Osteoblast (primary cell): ENCODE measurements at regions not wholly inside any gene's neighbourhood (a gene's known extent, or its start where the extent isn't known, plus 50 kb on each side); places are given as distances from the start of the nearest gene placed in this dataset.

Source experiments
- DNase-seq: peaks from one replicate; pipeline ENCODE4 v3.0.0; 2011; ENCODE audit warnings: low spot score, mixed read lengths; ENCODE audit not compliant: insufficient read length; ENCODE audit errors: missing footprints
- H2AFZ ChIP-seq: 2 replicates; pipeline ENCODE4 v1.6.0; 2011; ENCODE audit warnings: mild to moderate bottlenecking, low read length
- H3K27ac ChIP-seq: 2 replicates; pipeline ENCODE4 v1.5.1; 2011; ENCODE audit warnings: mild to moderate bottlenecking, low read depth, low read length, moderate library complexity
- H3K27me3 ChIP-seq: 2 replicates; pipeline ENCODE4 v1.6.0; 2012; ENCODE audit warnings: mild to moderate bottlenecking, control low read depth, inconsistent platforms, low read length, moderate library complexity; ENCODE audit not compliant: insufficient read depth
- H3K36me3 ChIP-seq: 2 replicates; pipeline ENCODE4 v1.5.1; 2011; ENCODE audit warnings: mild to moderate bottlenecking, low read length, control low read depth, moderate library complexity; ENCODE audit not compliant: insufficient read depth
- H3K4me1 ChIP-seq: 2 replicates; pipeline ENCODE4 v1.5.1; 2011; ENCODE audit warnings: mild to moderate bottlenecking, low read length, control low read depth, moderate library complexity; ENCODE audit not compliant: insufficient read depth
- H3K4me2 ChIP-seq: 2 replicates; pipeline ENCODE4 v1.6.0; 2011; ENCODE audit warnings: mild to moderate bottlenecking, low read length; ENCODE audit not compliant: insufficient read depth
- H3K4me3 ChIP-seq: fragments of 200-600 bp; sonication (generic); 3 replicates; pipeline ENCODE4 v1.5.1; 2012; ENCODE audit warnings: mild to moderate bottlenecking, low read length, inconsistent platforms; ENCODE audit not compliant: insufficient read depth
- H3K79me2 ChIP-seq: 2 replicates; pipeline ENCODE4 v1.6.0; 2012; ENCODE audit warnings: mild to moderate bottlenecking, low read length, control low read depth, inconsistent platforms; ENCODE audit not compliant: insufficient read depth
- H3K9me3 ChIP-seq: 2 replicates; pipeline ENCODE4 v1.5.1; 2011; ENCODE audit warnings: low read depth, low read length, control low read depth
- H4K20me1 ChIP-seq: 2 replicates; pipeline ENCODE4 v1.6.0; 2012; ENCODE audit warnings: mild to moderate bottlenecking, low read length, control low read depth; ENCODE audit not compliant: insufficient read depth
- CTCF ChIP-seq: IDR thresholded peaks from 2 replicates; pipeline ENCODE4 v1.5.1; 2011; ENCODE audit warnings: mild to moderate bottlenecking, low read depth, low read length, moderate library complexity; ENCODE audit errors: extremely low read depth

GRCh38 chr6:9806195-9806594 lies 608.7 kb downstream of the TFAP2A start:
- no peak for TF ChIP-seq CTCF
- Histone ChIP-seq H3K9me3 (peaks cover 3% of the 10 kb centered on the region), H3K4me3 (no peak overlapping the region), H4K20me1 (no peaks in the 10 kb centered on the region), H3K36me3 (no peaks in the 10 kb centered on the region), H3K4me2 (no peak overlapping the region), H3K79me2 (no peaks in the 10 kb centered on the region), H3K4me1 (no peaks in the 10 kb centered on the region), H3K27ac (no peak overlapping the region), H2AFZ (no peak overlapping the region), H3K27me3 (no peaks in the 10 kb centered on the region)
- no peak for DNase-seq

DNA sequence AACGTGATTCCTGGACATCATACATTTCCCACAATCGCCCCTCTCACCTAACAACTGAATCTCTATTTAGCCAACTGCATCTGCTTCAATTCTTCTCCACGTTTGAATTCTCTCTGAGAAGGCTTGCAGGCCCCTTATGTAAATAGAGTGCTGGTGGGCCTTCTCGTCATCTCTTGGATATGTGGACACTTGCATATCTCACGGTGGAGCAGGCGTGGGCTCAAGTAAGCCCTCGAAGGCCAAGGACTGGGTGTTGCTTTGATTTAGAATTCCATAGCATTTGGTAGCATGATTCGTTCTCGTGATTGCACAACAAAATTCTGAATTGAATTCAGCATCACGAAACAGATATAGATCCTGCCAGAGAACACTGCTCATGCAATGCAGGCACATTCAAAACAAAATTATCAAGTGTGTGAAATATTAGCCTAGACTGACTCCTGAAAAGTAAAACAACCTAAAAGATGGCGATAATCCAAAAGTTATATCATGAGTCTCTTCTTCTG lies 613.6 kb downstream of the TFAP2A start:
- no peak overlapping the region for H3K4me2 ChIP-seq
- H3K36me3 ChIP-seq: no peaks in the 10 kb centered on the region
- TF ChIP-seq CTCF: no peak
- DNase-seq: no peak
- H3K27ac ChIP-seq: no peak overlapping the region
- no peaks in the 10 kb centered on the region for H3K79me2 ChIP-seq
- no peak overlapping the region for H2AFZ ChIP-seq
- H4K20me1 ChIP-seq: no peaks in the 10 kb centered on the region
- H3K4me3 ChIP-seq: no peak overlapping the region
- H3K9me3 ChIP-seq: peaks cover 2% of the 10 kb centered on the region
- no peaks in the 10 kb centered on the region for H3K27me3 ChIP-seq
- no peaks in the 10 kb centered on the region for H3K4me1 ChIP-seq

DNA sequence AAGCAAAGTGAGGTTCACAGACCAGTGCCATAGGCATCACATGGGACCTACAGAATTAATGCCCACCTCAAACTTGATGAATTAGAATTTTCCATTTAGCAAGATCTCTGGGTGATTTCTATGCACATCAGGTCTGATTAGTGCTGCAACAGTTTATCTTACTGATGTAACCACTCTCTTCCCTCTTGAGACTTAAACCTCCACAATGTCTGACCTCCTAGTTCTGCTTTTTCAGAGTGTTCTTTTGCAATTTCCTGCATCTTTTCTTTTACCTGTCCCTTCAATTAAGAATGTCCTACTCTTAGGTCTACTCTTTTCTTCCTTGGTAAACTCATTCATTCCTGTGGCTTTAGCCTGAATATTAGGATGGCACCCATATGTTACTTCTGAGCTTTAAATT lies 615.3 kb downstream of the TFAP2A start:
- H3K4me3 ChIP-seq: no peak overlapping the region
- no peaks in the 10 kb centered on the region for H3K36me3 ChIP-seq
- H2AFZ ChIP-seq: no peak overlapping the region
- no peak overlapping the region for H3K27ac ChIP-seq
- no peak for DNase-seq
- peaks cover 2% of the 10 kb centered on the region for H3K9me3 ChIP-seq
- no peak for TF ChIP-seq CTCF
- H4K20me1 ChIP-seq: no peaks in the 10 kb centered on the region
- H3K27me3 ChIP-seq: no peaks in the 10 kb centered on the region
- H3K4me1 ChIP-seq: no peaks in the 10 kb centered on the region
- no peak overlapping the region for H3K4me2 ChIP-seq
- H3K79me2 ChIP-seq: no peaks in the 10 kb centered on the region

DNA sequence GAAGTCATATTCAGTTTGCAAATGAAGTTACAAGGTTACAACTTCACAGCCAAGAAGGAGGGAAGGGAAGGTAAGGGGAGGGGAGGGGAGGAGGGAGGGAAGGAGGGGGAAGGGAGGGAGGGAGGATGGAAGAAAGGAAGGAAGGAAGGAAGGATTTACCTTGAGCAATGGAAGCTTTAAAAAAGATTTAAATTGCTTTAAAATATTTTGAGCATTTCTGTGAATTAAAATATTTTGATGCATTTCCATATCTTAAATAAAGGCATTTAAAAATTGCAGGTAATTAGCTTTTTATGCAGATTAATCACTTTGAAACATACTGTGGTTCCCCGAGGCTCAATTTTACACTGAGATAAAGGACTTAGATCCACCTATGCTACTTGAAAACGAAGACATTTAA lies 618.0 kb downstream of the TFAP2A start:
- H3K27me3 ChIP-seq: no peaks in the 10 kb centered on the region

More for the DNA sequence above, 618.0 kb downstream of the TFAP2A start:
- no peak for DNase-seq
- H3K79me2 ChIP-seq: no peaks in the 10 kb centered on the region
- H3K9me3 ChIP-seq: no peaks in the 10 kb centered on the region
- no peaks in the 10 kb centered on the region for H4K20me1 ChIP-seq
- H3K4me1 ChIP-seq: no peaks in the 10 kb centered on the region
- H3K4me3 ChIP-seq: no peak overlapping the region
- H3K4me2 ChIP-seq: no peak overlapping the region
- no peak overlapping the region for H3K27ac ChIP-seq
- TF ChIP-seq CTCF: no peak
- H3K36me3 ChIP-seq: no peaks in the 10 kb centered on the region
- H2AFZ ChIP-seq: no peak overlapping the region
